Hepatocyte (in vitro differentiated cells): ENCODE measurements at regions not wholly inside any gene's neighbourhood (a gene's known extent, or its start where the extent isn't known, plus 50 kb on each side); places are given as distances from the start of the nearest gene placed in this dataset.

Experiments used
- EZH2 ChIP-seq: fragments of 200-600 bp; sonication (generic); IDR thresholded peaks from 2 replicates; pipeline ENCODE4 v1.6.1; 2016; ENCODE audit warnings: antibody characterized with exemption, mild to moderate bottlenecking, borderline replicate concordance
- EZH2phosphoT487 ChIP-seq: fragments of 200-600 bp; sonication (generic); IDR thresholded peaks from one replicate; pipeline ENCODE4 v1.6.1; 2018; ENCODE audit warnings: antibody characterized with exemption, mild to moderate bottlenecking, low read depth, moderate library complexity; ENCODE audit not compliant: unreplicated experiment, severe bottlenecking
- TF ChIP-seq, protein P1 (sequence below): fragments of 200-600 bp; sonication (generic); IDR thresholded peaks from 2 replicates; pipeline ENCODE4 v1.5.1; 2016; ENCODE audit warnings: antibody characterized with exemption, mild to moderate bottlenecking; ENCODE audit not compliant: poor library complexity

DNA sequence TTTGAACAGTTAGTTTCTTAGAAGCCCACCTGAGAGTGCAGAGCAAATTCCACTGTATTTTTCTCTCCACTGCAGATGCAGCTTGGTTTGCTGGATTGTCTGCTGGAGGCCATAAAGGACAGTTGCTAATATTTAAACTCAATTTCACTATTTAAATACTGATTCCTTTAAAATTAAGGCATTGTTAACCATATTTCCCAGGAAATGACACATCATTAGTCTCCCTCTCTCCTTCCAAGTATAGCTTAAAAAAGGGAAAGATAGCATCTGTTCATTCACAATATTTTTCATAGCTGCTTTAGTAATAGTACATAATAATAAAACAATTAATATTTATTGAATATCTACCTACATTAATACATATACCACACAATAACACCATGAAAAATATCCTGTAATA is 252.9 kb downstream of the HGF start:
- TF ChIP-seq, protein P1, sequence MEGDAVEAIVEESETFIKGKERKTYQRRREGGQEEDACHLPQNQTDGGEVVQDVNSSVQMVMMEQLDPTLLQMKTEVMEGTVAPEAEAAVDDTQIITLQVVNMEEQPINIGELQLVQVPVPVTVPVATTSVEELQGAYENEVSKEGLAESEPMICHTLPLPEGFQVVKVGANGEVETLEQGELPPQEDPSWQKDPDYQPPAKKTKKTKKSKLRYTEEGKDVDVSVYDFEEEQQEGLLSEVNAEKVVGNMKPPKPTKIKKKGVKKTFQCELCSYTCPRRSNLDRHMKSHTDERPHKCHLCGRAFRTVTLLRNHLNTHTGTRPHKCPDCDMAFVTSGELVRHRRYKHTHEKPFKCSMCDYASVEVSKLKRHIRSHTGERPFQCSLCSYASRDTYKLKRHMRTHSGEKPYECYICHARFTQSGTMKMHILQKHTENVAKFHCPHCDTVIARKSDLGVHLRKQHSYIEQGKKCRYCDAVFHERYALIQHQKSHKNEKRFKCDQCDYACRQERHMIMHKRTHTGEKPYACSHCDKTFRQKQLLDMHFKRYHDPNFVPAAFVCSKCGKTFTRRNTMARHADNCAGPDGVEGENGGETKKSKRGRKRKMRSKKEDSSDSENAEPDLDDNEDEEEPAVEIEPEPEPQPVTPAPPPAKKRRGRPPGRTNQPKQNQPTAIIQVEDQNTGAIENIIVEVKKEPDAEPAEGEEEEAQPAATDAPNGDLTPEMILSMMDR, result no peak
- TF ChIP-seq EZH2, result no peak
- no peak for TF ChIP-seq EZH2phosphoT487
